ENCODE measurements at regions not wholly inside any gene's neighbourhood (a gene's known extent, or its start where the extent isn't known, plus 50 kb on each side); places are given as distances from the start of the nearest gene placed in this dataset.

DNA sequence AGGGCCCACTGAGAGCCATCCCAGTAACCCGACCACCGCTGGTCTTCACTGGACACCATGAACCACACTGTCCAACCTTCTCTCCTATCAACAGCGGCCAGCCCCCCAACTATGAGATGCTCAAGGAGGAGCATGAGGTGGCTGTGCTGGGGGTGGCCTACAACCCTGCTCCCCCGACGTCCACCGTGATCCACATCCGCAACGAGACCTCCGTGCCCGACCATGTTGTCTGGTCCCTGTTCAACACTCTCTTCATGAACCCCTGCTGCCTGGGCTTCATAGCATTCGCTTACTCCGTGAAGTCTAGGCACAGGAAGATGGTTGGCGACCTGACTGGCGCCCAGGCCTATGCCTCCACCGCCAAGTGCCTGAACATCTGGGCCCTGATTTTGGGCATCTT, 423.8 kb upstream of the EPHA5 start:
- ChIA-PET POLR2A (no interaction called here), CTCF (no interaction called here)
- Mint-ChIP-seq H3K27me3 (ENCODE audit: insufficient read depth, unreplicated experiment) (no peaks in the 10 kb centered on the region), H3K4me1 (ENCODE audit: insufficient read depth, unreplicated experiment) (no peaks in the 10 kb centered on the region), H3K4me3 (ENCODE audit: unreplicated experiment) (no peak overlapping the region), H3K27ac (ENCODE audit: low read depth, unreplicated experiment) (no peak overlapping the region), H3K9me3 (ENCODE audit: unreplicated experiment) (no peaks in the 10 kb centered on the region), H3K36me3 (ENCODE audit: insufficient read depth, unreplicated experiment) (no peaks in the 10 kb centered on the region)
- no peak for DNase-seq (ENCODE audit: unreplicated experiment)
- TF ChIP-seq, protein P1, sequence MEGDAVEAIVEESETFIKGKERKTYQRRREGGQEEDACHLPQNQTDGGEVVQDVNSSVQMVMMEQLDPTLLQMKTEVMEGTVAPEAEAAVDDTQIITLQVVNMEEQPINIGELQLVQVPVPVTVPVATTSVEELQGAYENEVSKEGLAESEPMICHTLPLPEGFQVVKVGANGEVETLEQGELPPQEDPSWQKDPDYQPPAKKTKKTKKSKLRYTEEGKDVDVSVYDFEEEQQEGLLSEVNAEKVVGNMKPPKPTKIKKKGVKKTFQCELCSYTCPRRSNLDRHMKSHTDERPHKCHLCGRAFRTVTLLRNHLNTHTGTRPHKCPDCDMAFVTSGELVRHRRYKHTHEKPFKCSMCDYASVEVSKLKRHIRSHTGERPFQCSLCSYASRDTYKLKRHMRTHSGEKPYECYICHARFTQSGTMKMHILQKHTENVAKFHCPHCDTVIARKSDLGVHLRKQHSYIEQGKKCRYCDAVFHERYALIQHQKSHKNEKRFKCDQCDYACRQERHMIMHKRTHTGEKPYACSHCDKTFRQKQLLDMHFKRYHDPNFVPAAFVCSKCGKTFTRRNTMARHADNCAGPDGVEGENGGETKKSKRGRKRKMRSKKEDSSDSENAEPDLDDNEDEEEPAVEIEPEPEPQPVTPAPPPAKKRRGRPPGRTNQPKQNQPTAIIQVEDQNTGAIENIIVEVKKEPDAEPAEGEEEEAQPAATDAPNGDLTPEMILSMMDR (IDR thresholded peaks at IDR 0.05; ENCODE audit: unreplicated experiment), result no peak
- intact Hi-C loops (cut with micrococcal nuclease), result no loop called here
- BruUV-seq (replicated peaks), result no TSS peak

DNA sequence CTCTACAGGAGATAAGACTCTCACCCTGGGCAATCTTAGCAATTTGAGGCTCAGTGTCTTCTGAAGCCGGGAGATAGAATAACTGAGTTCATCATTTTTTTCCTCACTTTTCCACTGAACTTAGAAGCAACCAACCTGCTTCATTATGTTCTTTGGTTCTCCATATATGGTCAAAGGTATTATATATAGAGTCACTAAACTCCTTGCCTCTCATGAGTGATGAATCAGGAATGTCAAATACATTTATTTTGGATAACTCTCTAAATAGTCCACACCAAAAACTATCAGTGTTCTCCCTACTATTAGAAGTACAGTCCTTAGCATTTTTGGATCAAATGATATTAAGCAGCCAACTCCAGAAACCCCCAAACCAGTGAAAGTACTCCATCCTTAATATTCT, 421.5 kb upstream of the EPHA5 start:
- no peak for DNase-seq (ENCODE audit: unreplicated experiment)
- no peaks in the 10 kb centered on the region for H3K4me1 Mint-ChIP-seq (ENCODE audit: insufficient read depth, unreplicated experiment)
- ChIA-PET CTCF (interaction anchor here (0.6 kb wide), 1 partner anchor 380 kb away, joined by 3 read pairs; no protein-coding TSS in a partner anchor), POLR2A (no interaction called here)
- intact Hi-C loops (cut with micrococcal nuclease), result no loop called here
- no peak overlapping the region for H3K27ac Mint-ChIP-seq (ENCODE audit: low read depth, unreplicated experiment)
- TF ChIP-seq, protein P1 (IDR thresholded peaks at IDR 0.05; ENCODE audit: unreplicated experiment), result no peak
- no peaks in the 10 kb centered on the region for H3K9me3 Mint-ChIP-seq (ENCODE audit: unreplicated experiment)
- no peak overlapping the region for H3K4me3 Mint-ChIP-seq (ENCODE audit: unreplicated experiment)
- no TSS peak for BruUV-seq (replicated peaks)
- H3K27me3 Mint-ChIP-seq (ENCODE audit: insufficient read depth, unreplicated experiment), result no peaks in the 10 kb centered on the region
- no peaks in the 10 kb centered on the region for H3K36me3 Mint-ChIP-seq (ENCODE audit: insufficient read depth, unreplicated experiment)

DNA sequence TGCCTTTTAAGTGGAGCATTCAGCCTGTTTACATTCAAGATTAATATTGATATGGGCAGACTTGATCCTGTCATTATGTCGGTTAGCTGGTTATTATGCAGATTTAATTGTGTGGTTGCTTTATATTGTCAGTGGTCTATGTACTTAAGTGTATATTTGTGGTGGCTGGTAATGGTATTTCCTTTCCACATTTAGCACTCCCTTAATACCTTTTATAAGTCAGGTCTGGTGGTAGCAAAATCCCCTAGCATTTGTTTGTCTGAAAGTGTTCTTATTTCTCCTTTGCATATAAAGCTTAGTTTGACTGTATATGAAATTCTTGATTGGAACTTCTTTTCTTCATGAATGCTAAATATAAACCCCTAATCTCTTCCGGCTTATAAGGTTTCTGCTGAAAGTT, 403.7 kb upstream of the EPHA5 start:
- Mint-ChIP-seq H3K9me3 (ENCODE audit: unreplicated experiment) (no peaks in the 10 kb centered on the region), H3K27me3 (ENCODE audit: insufficient read depth, unreplicated experiment) (no peaks in the 10 kb centered on the region), H3K4me1 (ENCODE audit: insufficient read depth, unreplicated experiment) (no peaks in the 10 kb centered on the region), H3K36me3 (ENCODE audit: insufficient read depth, unreplicated experiment) (no peaks in the 10 kb centered on the region), H3K4me3 (ENCODE audit: unreplicated experiment) (no peak overlapping the region), H3K27ac (ENCODE audit: low read depth, unreplicated experiment) (no peak overlapping the region)
- DNase-seq (ENCODE audit: unreplicated experiment), result no peak
- TF ChIP-seq, protein P1 (IDR thresholded peaks at IDR 0.05; ENCODE audit: unreplicated experiment), result no peak
- intact Hi-C loops (cut with micrococcal nuclease), result no loop called here
- no TSS peak for BruUV-seq (replicated peaks)
- ChIA-PET POLR2A (no interaction called here), CTCF (no interaction called here)

DNA sequence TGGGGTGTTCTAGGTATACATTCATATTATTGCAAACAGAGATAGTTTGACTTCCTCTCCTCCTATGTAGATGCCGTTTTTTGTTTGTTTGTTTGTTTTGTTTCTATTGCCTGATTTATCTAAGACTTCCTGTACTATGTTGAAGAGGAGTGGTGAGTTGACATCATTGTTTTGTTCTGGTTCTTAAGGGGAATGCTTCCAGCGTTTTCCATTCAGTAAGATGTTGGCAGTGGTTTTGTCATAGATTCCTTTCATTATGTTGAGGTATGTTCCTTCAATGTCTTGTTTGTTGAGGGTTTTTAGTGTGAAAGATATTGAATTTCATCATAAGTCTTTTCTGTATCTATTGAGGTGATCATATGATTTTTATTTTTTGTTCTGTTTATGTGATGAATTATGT, 401.6 kb upstream of the EPHA5 start:
- ChIA-PET CTCF (no interaction called here), POLR2A (interaction anchor here (0.7 kb wide), 1 partner anchor 11 kb away, joined by 4 read pairs; no protein-coding TSS in a partner anchor)
- BruUV-seq (replicated peaks), result no TSS peak
- no peak for DNase-seq (ENCODE audit: unreplicated experiment)
- Mint-ChIP-seq H3K4me3 (ENCODE audit: unreplicated experiment) (no peak overlapping the region), H3K9me3 (ENCODE audit: unreplicated experiment) (no peaks in the 10 kb centered on the region), H3K4me1 (ENCODE audit: insufficient read depth, unreplicated experiment) (no peaks in the 10 kb centered on the region), H3K27me3 (ENCODE audit: insufficient read depth, unreplicated experiment) (no peaks in the 10 kb centered on the region), H3K36me3 (ENCODE audit: insufficient read depth, unreplicated experiment) (no peaks in the 10 kb centered on the region), H3K27ac (ENCODE audit: low read depth, unreplicated experiment) (no peak overlapping the region)
- intact Hi-C loops (cut with micrococcal nuclease), result no loop called here
- TF ChIP-seq, protein P1 (IDR thresholded peaks at IDR 0.05; ENCODE audit: unreplicated experiment), result no peak
